SK-N-SH treated with all-trans-retinoic acid at 6 μM for 48 hours (cell line): ENCODE measurements at regions not wholly inside any gene's neighbourhood (a gene's known extent, or its start where the extent isn't known, plus 50 kb on each side); places are given as distances from the start of the nearest gene placed in this dataset.

ENCODE experiments used
- CSDC2 ChIP-seq: fragments of 250-450 bp; sonication (Bioruptor Pico); IDR thresholded peaks from 2 replicates; pipeline ENCODE4 v1.5.0; 2020; ENCODE audit warnings: mild to moderate bottlenecking, moderate library complexity
- ESRRG ChIP-seq: fragments of 250-450 bp; sonication (Bioruptor Pico); IDR thresholded peaks from 2 replicates; pipeline ENCODE4 v1.6.1; 2021; ENCODE audit warnings: mild to moderate bottlenecking
- GLIS3 ChIP-seq: fragments of 250-450 bp; sonication (Bioruptor Pico); IDR thresholded peaks from 2 replicates; pipeline ENCODE4 v1.5.0; 2020; ENCODE audit warnings: mild to moderate bottlenecking, moderate library complexity
- RARB ChIP-seq: fragments of 250-450 bp; sonication (Bioruptor Pico); IDR thresholded peaks from 2 replicates; pipeline ENCODE4 v1.8.0; 2021; ENCODE audit warnings: mild to moderate bottlenecking, moderate library complexity
- ZFP30 ChIP-seq: fragments of 450-650 bp; formaldehyde crosslinking; IDR thresholded peaks from 2 replicates; pipeline ENCODE4 v1.5.0; 2022; ENCODE audit warnings: mild to moderate bottlenecking, moderate library complexity
- ZNF8 ChIP-seq: fragments of 450-650 bp; formaldehyde crosslinking; IDR thresholded peaks from 2 replicates; pipeline ENCODE4 v1.5.0; 2020; ENCODE audit warnings: mild to moderate bottlenecking, moderate library complexity
- TF ChIP-seq, protein P1 (sequence below): fragments of 250-450 bp; sonication (Bioruptor Pico); IDR thresholded peaks from 2 replicates; pipeline ENCODE4 v1.8.0; 2021; ENCODE audit warnings: low read depth, mild to moderate bottlenecking, moderate library complexity, borderline replicate concordance

DNA sequence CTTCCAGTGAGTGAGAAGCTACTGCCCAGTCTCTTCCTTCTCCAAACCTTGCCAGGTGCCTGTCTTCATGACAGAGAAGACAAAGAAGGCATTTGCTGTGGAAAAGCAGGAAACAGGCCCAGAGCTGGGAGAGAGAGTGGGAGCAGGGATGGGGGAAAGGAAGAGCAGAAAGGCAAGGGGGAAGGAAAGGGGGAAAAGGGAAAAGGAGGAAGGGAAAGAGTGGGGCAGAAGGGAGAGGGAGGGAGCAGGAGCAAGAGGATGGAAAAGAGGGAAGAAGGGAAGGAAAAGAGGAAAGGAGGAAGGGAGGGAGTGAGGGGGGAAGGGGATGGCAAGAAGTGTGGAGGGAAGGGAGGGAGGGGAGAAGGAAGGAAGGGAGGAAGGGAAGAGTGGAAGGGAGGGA is 121.2 kb upstream of the LINGO1 start:
- TF ChIP-seq ESRRG (no peak), ZFP30 (CRISPR knock-in tag) (no peak), ZNF8 (CRISPR knock-in tag) (no peak), CSDC2 (CRISPR knock-in tag) (no peak), GLIS3 (CRISPR knock-in tag) (no peak), RARB (no peak)
- TF ChIP-seq, protein P1, sequence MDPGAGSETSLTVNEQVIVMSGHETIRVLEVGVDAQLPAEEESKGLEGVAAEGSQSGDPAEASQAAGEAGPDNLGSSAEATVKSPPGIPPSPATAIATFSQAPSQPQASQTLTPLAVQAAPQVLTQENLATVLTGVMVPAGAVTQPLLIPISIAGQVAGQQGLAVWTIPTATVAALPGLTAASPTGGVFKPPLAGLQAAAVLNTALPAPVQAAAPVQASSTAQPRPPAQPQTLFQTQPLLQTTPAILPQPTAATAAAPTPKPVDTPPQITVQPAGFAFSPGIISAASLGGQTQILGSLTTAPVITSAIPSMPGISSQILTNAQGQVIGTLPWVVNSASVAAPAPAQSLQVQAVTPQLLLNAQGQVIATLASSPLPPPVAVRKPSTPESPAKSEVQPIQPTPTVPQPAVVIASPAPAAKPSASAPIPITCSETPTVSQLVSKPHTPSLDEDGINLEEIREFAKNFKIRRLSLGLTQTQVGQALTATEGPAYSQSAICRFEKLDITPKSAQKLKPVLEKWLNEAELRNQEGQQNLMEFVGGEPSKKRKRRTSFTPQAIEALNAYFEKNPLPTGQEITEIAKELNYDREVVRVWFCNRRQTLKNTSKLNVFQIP = no peak
